Liver (tissue), 8 donors: ENCODE measurements at regions not wholly inside any gene's neighbourhood (a gene's known extent, or its start where the extent isn't known, plus 50 kb on each side); places are given as distances from the start of the nearest gene placed in this dataset.

Experiments used
- DNase-seq: peaks from one replicate; pipeline ENCODE4 v3.0.0-alpha.2; 2017; ENCODE audit warnings: low spot score
- H3K27ac ChIP-seq, 2 donors: one replicate each; pipeline ENCODE4 v1.7.0; 2013; ENCODE audit warnings: inconsistent platforms in 2 of 2, low read length in 2 of 2, control low read depth in 1 of 2, low read depth in 1 of 2, mild to moderate bottlenecking in 1 of 2
- H3K27me3 ChIP-seq, 4 donors: one replicate each; pipeline versions ENCODE4 v1.6.1 to v1.7.0; 2013; ENCODE audit warnings: low read length in 3 of 4, inconsistent platforms in 1 of 4, mild to moderate bottlenecking in 1 of 4, moderate library complexity in 1 of 4; ENCODE audit not compliant: control insufficient read depth in 4 of 4, insufficient read depth in 4 of 4
- H3K36me3 ChIP-seq, 4 donors: one replicate each; pipeline versions ENCODE4 v1.6.1 to v1.7.0; 2013; ENCODE audit warnings: low read length in 3 of 4, mild to moderate bottlenecking in 3 of 4, low read depth in 1 of 4, moderate library complexity in 1 of 4; ENCODE audit not compliant: control insufficient read depth in 4 of 4, insufficient read depth in 3 of 4
- H3K4me1 ChIP-seq, 4 donors: one replicate each; pipeline versions ENCODE4 v1.6.1 to v1.7.0; 2013; ENCODE audit warnings: low read length in 3 of 4, mild to moderate bottlenecking in 3 of 4, moderate library complexity in 1 of 4; ENCODE audit not compliant: control insufficient read depth in 4 of 4, insufficient read depth in 4 of 4
- H3K4me3 ChIP-seq, 3 donors: one replicate each; pipeline versions ENCODE4 v1.6.1 to v1.7.0; 2013; ENCODE audit warnings: low read length in 3 of 3, control low read depth in 1 of 3, low read depth in 1 of 3, mild to moderate bottlenecking in 1 of 3
- H3K9ac ChIP-seq, 2 donors: one replicate each; pipeline ENCODE4 v1.7.0; 2013; ENCODE audit warnings: low read length in 2 of 2, mild to moderate bottlenecking in 2 of 2, moderate library complexity in 2 of 2, control low read depth in 1 of 2, low read depth in 1 of 2
- H3K9me3 ChIP-seq, 4 donors: one replicate each; pipeline versions ENCODE4 v1.6.1 to v1.7.0; 2013; ENCODE audit warnings: low read length in 3 of 4; ENCODE audit not compliant: control insufficient read depth in 4 of 4
- FOXA1 ChIP-seq: IDR thresholded peaks from 2 replicates; pipeline ENCODE4 v1.6.1; 2016; ENCODE audit warnings: antibody characterized with exemption
- HNF4A ChIP-seq, 2 donors: conservative IDR thresholded peaks; 2 replicates each; pipeline ENCODE4 v1.6.1; 2016; ENCODE audit warnings: antibody characterized with exemption in 2 of 2, mild to moderate bottlenecking in 2 of 2
- HNF4G ChIP-seq: IDR thresholded peaks from 2 replicates; pipeline ENCODE4 v1.6.1; 2016; ENCODE audit warnings: antibody characterized with exemption
- NR2F2 ChIP-seq: IDR thresholded peaks from 2 replicates; pipeline ENCODE4 v1.6.1; 2016; ENCODE audit warnings: antibody characterized with exemption
- RAD21 ChIP-seq, 2 donors: IDR thresholded peaks; 2 replicates each; pipeline ENCODE4 v1.6.1; 2016; ENCODE audit warnings: antibody characterized with exemption in 2 of 2, mild to moderate bottlenecking in 2 of 2
- RXRA ChIP-seq, 2 donors: IDR thresholded peaks; 2 replicates each; pipeline ENCODE4 v1.6.1; 2017 to 2018; ENCODE audit warnings: antibody characterized with exemption in 2 of 2, mild to moderate bottlenecking in 1 of 2
- SP1 ChIP-seq: IDR thresholded peaks from 2 replicates; pipeline ENCODE4 v1.6.1; 2018; ENCODE audit warnings: antibody characterized with exemption, mild to moderate bottlenecking
- YY1 ChIP-seq: IDR thresholded peaks from 2 replicates; pipeline ENCODE4 v1.6.1; 2016; ENCODE audit warnings: antibody characterized with exemption, mild to moderate bottlenecking
- WGBS: extraction: QIAGEN DNeasy Blood & Tissue Kit; methylation state at CpG from one replicate; pipeline ENCODE4 v1.1.7; 2013; 5-methylcytosine and 5-hydroxymethylcytosine counted together
- TF ChIP-seq, protein P1 (sequence below): IDR thresholded peaks from 2 replicates; pipeline ENCODE4 v1.6.1; 2016; ENCODE audit warnings: antibody characterized with exemption, mild to moderate bottlenecking
- TF ChIP-seq, protein P2 (sequence below): fragments of 150-350 bp; IDR thresholded peaks from 2 replicates; pipeline ENCODE4 v1.5.1; 2017; ENCODE audit warnings: improper control_type of control experiment, low read depth, low read length; ENCODE audit not compliant: missing input control
- TF ChIP-seq, protein P3 (sequence below): IDR thresholded peaks from 2 replicates; pipeline ENCODE4 v1.6.1; 2016; ENCODE audit warnings: antibody characterized with exemption
- TF ChIP-seq, protein P4 (sequence below): IDR thresholded peaks from 2 replicates; pipeline ENCODE4 v1.6.1; 2016; ENCODE audit warnings: antibody characterized with exemption
- TF ChIP-seq, protein P5 (sequence below): IDR thresholded peaks from 2 replicates; pipeline ENCODE4 v1.6.1; 2016; ENCODE audit warnings: antibody characterized with exemption
- donor health status: healthy.
- donor health status: healthy.
- donor health status: healthy.
- donor health status: healthy.
- donor health status: healthy.

DNA sequence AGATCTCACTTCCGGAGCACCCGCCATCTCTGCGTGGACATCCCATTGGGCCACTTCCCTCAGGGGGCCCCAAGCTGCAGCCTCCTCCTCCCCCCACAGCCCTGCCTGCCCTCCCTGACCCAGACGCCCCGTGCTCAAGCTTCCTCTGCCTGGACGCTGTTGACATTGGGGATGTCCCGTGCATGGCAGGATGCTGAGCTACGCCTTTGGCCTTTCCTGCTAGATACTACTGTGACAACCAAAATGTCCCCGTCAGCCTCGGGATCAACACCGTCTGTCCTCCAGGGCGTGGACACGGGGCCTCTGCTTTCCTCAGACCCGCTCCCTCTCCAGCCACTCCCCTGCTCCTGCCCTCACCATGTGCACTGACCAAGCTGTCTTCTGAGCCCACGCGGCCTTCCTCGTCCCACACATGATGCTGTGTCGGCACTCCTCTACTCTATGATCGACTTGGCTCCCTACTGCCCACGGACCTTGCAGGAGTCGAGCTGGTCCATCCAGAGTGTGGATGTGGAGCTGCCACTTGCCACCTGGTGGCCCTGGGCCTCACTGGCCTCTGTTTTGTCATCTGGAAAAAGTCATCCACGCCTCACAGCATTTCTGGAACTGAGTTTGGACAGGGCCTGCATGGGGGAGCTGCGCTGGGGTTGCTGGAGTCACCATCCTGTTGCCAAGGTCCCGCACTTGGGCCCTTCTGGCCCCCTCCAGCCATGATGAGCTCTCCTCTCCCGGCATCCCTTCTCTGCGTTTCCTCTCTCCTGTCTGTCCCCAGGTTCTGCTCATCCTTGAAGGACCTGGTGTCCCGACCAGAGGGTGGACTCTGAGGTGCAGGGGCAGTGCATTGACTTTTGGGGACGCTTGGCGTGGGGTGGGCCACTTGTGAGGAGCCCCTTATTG lies 221.7 kb upstream of the CIBAR2 start:
- H3K4me1 ChIP-seq: peaks cover 5 to 27% (median 16%) of the 10 kb centered on the region in 4 donors
- H3K27ac ChIP-seq: no peak overlapping the region
- no peak for DNase-seq
- no peak overlapping the region for H3K9ac ChIP-seq
- 82% methylated on average over 29 of the region's 29 CpGs for WGBS
- no peak overlapping the region for H3K4me3 ChIP-seq
- H3K9me3 ChIP-seq: no peaks in the 10 kb centered on the region
- TF ChIP-seq, protein P1, sequence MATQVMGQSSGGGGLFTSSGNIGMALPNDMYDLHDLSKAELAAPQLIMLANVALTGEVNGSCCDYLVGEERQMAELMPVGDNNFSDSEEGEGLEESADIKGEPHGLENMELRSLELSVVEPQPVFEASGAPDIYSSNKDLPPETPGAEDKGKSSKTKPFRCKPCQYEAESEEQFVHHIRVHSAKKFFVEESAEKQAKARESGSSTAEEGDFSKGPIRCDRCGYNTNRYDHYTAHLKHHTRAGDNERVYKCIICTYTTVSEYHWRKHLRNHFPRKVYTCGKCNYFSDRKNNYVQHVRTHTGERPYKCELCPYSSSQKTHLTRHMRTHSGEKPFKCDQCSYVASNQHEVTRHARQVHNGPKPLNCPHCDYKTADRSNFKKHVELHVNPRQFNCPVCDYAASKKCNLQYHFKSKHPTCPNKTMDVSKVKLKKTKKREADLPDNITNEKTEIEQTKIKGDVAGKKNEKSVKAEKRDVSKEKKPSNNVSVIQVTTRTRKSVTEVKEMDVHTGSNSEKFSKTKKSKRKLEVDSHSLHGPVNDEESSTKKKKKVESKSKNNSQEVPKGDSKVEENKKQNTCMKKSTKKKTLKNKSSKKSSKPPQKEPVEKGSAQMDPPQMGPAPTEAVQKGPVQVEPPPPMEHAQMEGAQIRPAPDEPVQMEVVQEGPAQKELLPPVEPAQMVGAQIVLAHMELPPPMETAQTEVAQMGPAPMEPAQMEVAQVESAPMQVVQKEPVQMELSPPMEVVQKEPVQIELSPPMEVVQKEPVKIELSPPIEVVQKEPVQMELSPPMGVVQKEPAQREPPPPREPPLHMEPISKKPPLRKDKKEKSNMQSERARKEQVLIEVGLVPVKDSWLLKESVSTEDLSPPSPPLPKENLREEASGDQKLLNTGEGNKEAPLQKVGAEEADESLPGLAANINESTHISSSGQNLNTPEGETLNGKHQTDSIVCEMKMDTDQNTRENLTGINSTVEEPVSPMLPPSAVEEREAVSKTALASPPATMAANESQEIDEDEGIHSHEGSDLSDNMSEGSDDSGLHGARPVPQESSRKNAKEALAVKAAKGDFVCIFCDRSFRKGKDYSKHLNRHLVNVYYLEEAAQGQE: no peak
- TF ChIP-seq YY1 (no peak), HNF4A (conservative IDR thresholded peaks at IDR 0.05) (no peak), NR2F2 (peak; percentile 93), RXRA (IDR thresholded peaks at IDR 0.05) (peak in 1 of 2 donors; percentile 16), SP1 (no peak), FOXA1 (no peak), RAD21 (IDR thresholded peaks at IDR 0.05) (no peak), HNF4G (no peak)
- TF ChIP-seq, protein P2, sequence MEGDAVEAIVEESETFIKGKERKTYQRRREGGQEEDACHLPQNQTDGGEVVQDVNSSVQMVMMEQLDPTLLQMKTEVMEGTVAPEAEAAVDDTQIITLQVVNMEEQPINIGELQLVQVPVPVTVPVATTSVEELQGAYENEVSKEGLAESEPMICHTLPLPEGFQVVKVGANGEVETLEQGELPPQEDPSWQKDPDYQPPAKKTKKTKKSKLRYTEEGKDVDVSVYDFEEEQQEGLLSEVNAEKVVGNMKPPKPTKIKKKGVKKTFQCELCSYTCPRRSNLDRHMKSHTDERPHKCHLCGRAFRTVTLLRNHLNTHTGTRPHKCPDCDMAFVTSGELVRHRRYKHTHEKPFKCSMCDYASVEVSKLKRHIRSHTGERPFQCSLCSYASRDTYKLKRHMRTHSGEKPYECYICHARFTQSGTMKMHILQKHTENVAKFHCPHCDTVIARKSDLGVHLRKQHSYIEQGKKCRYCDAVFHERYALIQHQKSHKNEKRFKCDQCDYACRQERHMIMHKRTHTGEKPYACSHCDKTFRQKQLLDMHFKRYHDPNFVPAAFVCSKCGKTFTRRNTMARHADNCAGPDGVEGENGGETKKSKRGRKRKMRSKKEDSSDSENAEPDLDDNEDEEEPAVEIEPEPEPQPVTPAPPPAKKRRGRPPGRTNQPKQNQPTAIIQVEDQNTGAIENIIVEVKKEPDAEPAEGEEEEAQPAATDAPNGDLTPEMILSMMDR: no peak
- TF ChIP-seq, protein P3, sequence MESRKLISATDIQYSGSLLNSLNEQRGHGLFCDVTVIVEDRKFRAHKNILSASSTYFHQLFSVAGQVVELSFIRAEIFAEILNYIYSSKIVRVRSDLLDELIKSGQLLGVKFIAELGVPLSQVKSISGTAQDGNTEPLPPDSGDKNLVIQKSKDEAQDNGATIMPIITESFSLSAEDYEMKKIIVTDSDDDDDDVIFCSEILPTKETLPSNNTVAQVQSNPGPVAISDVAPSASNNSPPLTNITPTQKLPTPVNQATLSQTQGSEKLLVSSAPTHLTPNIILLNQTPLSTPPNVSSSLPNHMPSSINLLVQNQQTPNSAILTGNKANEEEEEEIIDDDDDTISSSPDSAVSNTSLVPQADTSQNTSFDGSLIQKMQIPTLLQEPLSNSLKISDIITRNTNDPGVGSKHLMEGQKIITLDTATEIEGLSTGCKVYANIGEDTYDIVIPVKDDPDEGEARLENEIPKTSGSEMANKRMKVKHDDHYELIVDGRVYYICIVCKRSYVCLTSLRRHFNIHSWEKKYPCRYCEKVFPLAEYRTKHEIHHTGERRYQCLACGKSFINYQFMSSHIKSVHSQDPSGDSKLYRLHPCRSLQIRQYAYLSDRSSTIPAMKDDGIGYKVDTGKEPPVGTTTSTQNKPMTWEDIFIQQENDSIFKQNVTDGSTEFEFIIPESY: no peak
- TF ChIP-seq, protein P4, sequence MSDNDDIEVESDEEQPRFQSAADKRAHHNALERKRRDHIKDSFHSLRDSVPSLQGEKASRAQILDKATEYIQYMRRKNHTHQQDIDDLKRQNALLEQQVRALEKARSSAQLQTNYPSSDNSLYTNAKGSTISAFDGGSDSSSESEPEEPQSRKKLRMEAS: no peak
- TF ChIP-seq, protein P5, sequence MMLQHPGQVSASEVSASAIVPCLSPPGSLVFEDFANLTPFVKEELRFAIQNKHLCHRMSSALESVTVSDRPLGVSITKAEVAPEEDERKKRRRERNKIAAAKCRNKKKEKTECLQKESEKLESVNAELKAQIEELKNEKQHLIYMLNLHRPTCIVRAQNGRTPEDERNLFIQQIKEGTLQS: no peak
- H3K36me3 ChIP-seq: no peaks in the 10 kb centered on the region
- no peaks in the 10 kb centered on the region for H3K27me3 ChIP-seq
